ENCODE measurements at regions not wholly inside any gene's neighbourhood (a gene's known extent, or its start where the extent isn't known, plus 50 kb on each side); places are given as distances from the start of the nearest gene placed in this dataset.
"Not testable (repeated sequence)": the region's sequence is repeated elsewhere in the genome, so short reads cannot be mapped to it uniquely, and the experiment has no call there.

- peak; percentile 89 for DNase-seq
Measured at GRCh38 chr2:234898534-234899053, 53.2 kb upstream of the SH3BP4 start.

- DNase-seq: not testable (repeated sequence)
Measured at GRCh38 chr2:234888442-234888841, 63.4 kb upstream of the SH3BP4 start.

- DNase-seq: peak; percentile 78
Measured at GRCh38 chr2:234887195-234887594, 64.6 kb upstream of the SH3BP4 start.

GRCh38 chr2:234885886-234886285 is 65.9 kb upstream of the SH3BP4 start:
- no peak for DNase-seq

- DNase-seq: no peak
Measured at GRCh38 chr2:234885118-234885517, 66.7 kb upstream of the SH3BP4 start.

GRCh38 chr2:234884591-234884990 is 67.2 kb upstream of the SH3BP4 start:
- DNase-seq: no peak

GRCh38 chr2:234881413-234882241 is 70.2 kb upstream of the SH3BP4 start:
- peak; percentile 45 for DNase-seq

GRCh38 chr2:234880551-234881211 is 71.1 kb upstream of the SH3BP4 start:
- no peak for DNase-seq

GRCh38 chr2:234879671-234880455 is 72.0 kb upstream of the SH3BP4 start:
- DNase-seq: no peak

- DNase-seq: not testable (repeated sequence)
Measured at GRCh38 chr2:234876621-234877020, 75.2 kb upstream of the SH3BP4 start.

- no peak for DNase-seq
Measured at GRCh38 chr2:234874347-234875046, 77.3 kb upstream of the SH3BP4 start.

GRCh38 chr2:234873828-234874173 is 78.0 kb upstream of the SH3BP4 start:
- no peak for DNase-seq

- DNase-seq: no peak
Measured at GRCh38 chr2:234873103-234873827, 78.6 kb upstream of the SH3BP4 start.

GRCh38 chr2:234869969-234870368 is 81.8 kb upstream of the SH3BP4 start:
- DNase-seq: no peak

- DNase-seq: no peak
Measured at GRCh38 chr2:234869164-234869563, 82.7 kb upstream of the SH3BP4 start.

- no peak for DNase-seq
Measured at GRCh38 chr2:234867882-234868285, 83.9 kb upstream of the SH3BP4 start.

- DNase-seq: no peak
Measured at GRCh38 chr2:234865586-234865985, 86.2 kb upstream of the SH3BP4 start.

GRCh38 chr2:234865040-234865439 is 86.8 kb upstream of the SH3BP4 start:
- DNase-seq: no peak

GRCh38 chr2:234864506-234864905 is 87.3 kb upstream of the SH3BP4 start:
- DNase-seq: no peak

- peak; percentile 72 for DNase-seq
Measured at GRCh38 chr2:234863043-234863934, 88.5 kb upstream of the SH3BP4 start.

Measured in NCI-H526 treated with DMSO at 0.1 percent for 48 hours (cell line).